GM12878 (cell line): ENCODE measurements at regions not wholly inside any gene's neighbourhood (a gene's known extent, or its start where the extent isn't known, plus 50 kb on each side); places are given as distances from the start of the nearest gene placed in this dataset.
A peak's percentile ranks its signal among the peaks of the same experiment; 100 is the strongest.

Experiments used
- ATF7 ChIP-seq: fragments of 450-650 bp; IDR thresholded peaks from 2 replicates; pipeline ENCODE4 v1.6.1; 2016; ENCODE audit warnings: low read depth, mild to moderate bottlenecking
- BHLHE40 ChIP-seq, 2 experiments: fragments of 450-650 bp in 1 of 2; IDR thresholded peaks; 2 replicates each; pipeline ENCODE4 v1.6.1; 2011 to 2017; ENCODE audit warnings: low read depth in 2 of 2, borderline replicate concordance in 1 of 2, improper control_type of control experiment in 1 of 2, low read length in 1 of 2, mild to moderate bottlenecking in 1 of 2
- EED ChIP-seq: sonication (generic); IDR thresholded peaks from 2 replicates; pipeline ENCODE4 v1.6.1; 2016; ENCODE audit warnings: antibody characterized with exemption, low read depth
- EGR1 ChIP-seq, 2 experiments: IDR thresholded peaks; 1 replicate in 1 of 2; 2 replicates in 1 of 2; pipeline ENCODE4 v1.6.1; 2011 to 2012; ENCODE audit warnings: low read depth in 2 of 2, low read length in 2 of 2, borderline replicate concordance in 1 of 2, mild to moderate bottlenecking in 1 of 2, moderate library complexity in 1 of 2
- EP300 ChIP-seq, 2 experiments: fragments of 150-350 bp in 1 of 2; IDR thresholded peaks; 2 replicates each; pipeline ENCODE4 v1.6.1; 2011 to 2012; ENCODE audit warnings: low read depth in 2 of 2, low read length in 2 of 2, borderline replicate concordance in 1 of 2, improper control_type of control experiment in 1 of 2, inconsistent platforms in 1 of 2; ENCODE audit not compliant: control insufficient read depth in 1 of 2
- ETV6 ChIP-seq, 2 experiments: fragments of 450-650 bp in 1 of 2; IDR thresholded peaks in 1 of 2; conservative IDR thresholded peaks in 1 of 2; 2 replicates each; pipeline ENCODE4 v1.6.1; 2014; ENCODE audit warnings: antibody characterized with exemption in 1 of 2, borderline replicate concordance in 1 of 2, low read depth in 1 of 2, mild to moderate bottlenecking in 1 of 2, moderate library complexity in 1 of 2
- IKZF1 ChIP-seq: fragments of 450-650 bp; conservative IDR thresholded peaks from 2 replicates; pipeline ENCODE4 v1.6.1; 2017; ENCODE audit warnings: antibody characterized with exemption, mild to moderate bottlenecking
- KLF5 ChIP-seq: fragments of 450-650 bp; IDR thresholded peaks from 2 replicates; pipeline ENCODE4 v1.6.1; 2014; ENCODE audit warnings: mild to moderate bottlenecking; ENCODE audit not compliant: partially characterized antibody
- MXI1 ChIP-seq: fragments of 150-350 bp; IDR thresholded peaks from 2 replicates; pipeline ENCODE4 v1.6.1; 2011; ENCODE audit warnings: low read depth, mild to moderate bottlenecking, inconsistent platforms, low read length, improper control_type of control experiment
- NFIC ChIP-seq: IDR thresholded peaks from 2 replicates; pipeline ENCODE4 v1.6.1; 2012; ENCODE audit warnings: low read depth, mild to moderate bottlenecking, inconsistent platforms, low read length, moderate library complexity
- RCOR1 ChIP-seq: conservative IDR thresholded peaks from 2 replicates; pipeline ENCODE4 v1.6.1; 2012; ENCODE audit warnings: low read depth, low read length, improper control_type of control experiment
- RELA ChIP-seq: fragments of 450-650 bp; IDR thresholded peaks from 2 replicates; pipeline ENCODE4 v1.8.0; 2014; ENCODE audit warnings: borderline replicate concordance; ENCODE audit not compliant: partially characterized antibody
- SMAD5 ChIP-seq: IDR thresholded peaks from 2 replicates; pipeline ENCODE4 v1.6.1; 2016; ENCODE audit warnings: antibody characterized with exemption, low read depth
- SMC3 ChIP-seq: IDR thresholded peaks from 2 replicates; pipeline ENCODE4 v1.6.1; 2011; ENCODE audit warnings: low read length, improper control_type of control experiment, borderline replicate concordance
- TAF1 ChIP-seq: IDR thresholded peaks from 2 replicates; pipeline ENCODE4 v1.6.1; 2011; ENCODE audit warnings: mild to moderate bottlenecking, low read depth, low read length, borderline replicate concordance
- WRNIP1 ChIP-seq: IDR thresholded peaks from 2 replicates; pipeline ENCODE4 v1.6.1; 2011; ENCODE audit warnings: low read depth, low read length, improper control_type of control experiment, borderline replicate concordance
- YBX1 ChIP-seq: fragments of 450-650 bp; IDR thresholded peaks from 2 replicates; pipeline ENCODE4 v1.6.1; 2016; ENCODE audit warnings: antibody characterized with exemption
- ZNF217 ChIP-seq: fragments of 450-650 bp; IDR thresholded peaks from 2 replicates; pipeline ENCODE4 v1.6.1; 2017; ENCODE audit warnings: antibody characterized with exemption, mild to moderate bottlenecking
- TF ChIP-seq, protein P1 (sequence below): fragments of 450-650 bp; IDR thresholded peaks from 2 replicates; pipeline ENCODE4 v1.6.1; 2016; ENCODE audit warnings: mild to moderate bottlenecking
- TF ChIP-seq, protein P2 (sequence below): fragments of 450-650 bp; IDR thresholded peaks from 2 replicates; pipeline ENCODE4 v1.6.1; 2016; ENCODE audit warnings: mild to moderate bottlenecking
- TF ChIP-seq, protein P3 (sequence below): fragments of 450-650 bp; IDR thresholded peaks from 2 replicates; pipeline ENCODE4 v1.6.1; 2017; ENCODE audit warnings: mild to moderate bottlenecking, moderate library complexity

DNA sequence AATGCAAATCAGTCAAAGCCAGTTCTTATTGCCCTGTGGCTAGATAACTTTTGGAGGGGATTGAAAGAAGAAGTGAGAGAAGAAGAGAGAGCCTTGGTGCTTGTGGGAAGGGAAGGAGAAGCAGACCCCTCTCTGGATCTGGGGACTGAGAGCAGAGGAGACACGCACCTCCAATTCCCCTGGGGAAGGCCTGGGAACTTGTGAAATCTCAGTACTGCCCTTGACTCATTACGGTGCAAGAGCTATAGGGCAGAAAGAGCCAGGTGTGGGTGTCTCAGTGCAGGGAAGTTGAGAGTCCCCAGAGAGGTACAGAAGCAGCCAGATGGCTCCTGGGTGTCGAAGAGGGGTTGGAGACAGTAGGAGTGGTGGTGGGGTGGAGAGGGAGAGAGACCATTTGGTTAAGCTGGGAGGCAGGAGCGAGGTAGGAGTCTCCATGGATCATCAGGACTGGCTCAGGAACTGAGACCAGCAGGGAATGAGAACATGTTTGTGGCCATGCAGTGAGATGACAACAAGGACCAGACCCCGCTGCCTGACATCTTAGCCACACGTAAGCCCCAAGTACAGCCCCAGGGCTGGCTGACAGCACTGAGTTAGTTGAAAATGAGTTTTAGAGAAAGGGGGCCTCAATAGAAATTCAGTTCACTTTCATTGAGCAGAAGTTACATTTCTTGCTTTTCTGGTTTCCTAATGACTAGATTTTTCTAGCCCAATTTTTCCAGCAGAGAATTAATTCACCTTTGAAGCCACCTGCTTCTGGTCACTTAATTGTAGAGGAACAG, 238.2 kb downstream of the BUB3 start (continued):
- TF ChIP-seq BHLHE40 (IDR thresholded peaks at IDR 0.05; ENCODE audit: borderline replicate concordance in 1 of 2, low read depth in 2 of 2, low read length in 1 of 2) (peak; percentile 44 to 82; a peak in 3 of 4 replicates), SMC3 (peak; percentile 27; the same call in 1 of the 2 replicates), WRNIP1 (no peak), ATF7 (peak; percentile 77; the same call in 1 of the 2 replicates), EP300 (IDR thresholded peaks at IDR 0.05; ENCODE audit: borderline replicate concordance in 1 of 2, control insufficient read depth in 1 of 2, low read depth in 2 of 2, low read length in 2 of 2) (peak; percentile 96), IKZF1 (peak; percentile 99), RCOR1 (0 out of 2 replicates have a peak, but pooled peaks have one; percentile 69), EGR1 (IDR thresholded peaks at IDR 0.05; ENCODE audit: borderline replicate concordance in 1 of 2, low read depth in 2 of 2, low read length in 2 of 2) (peak in 1 of 2 experiments; percentile 72; a peak in 2 of 3 replicates), TAF1 (peak; percentile 8; the same call in 1 of the 2 replicates), RELA (peak; percentile 58), SMAD5 (no peak), ZNF217 (peak; percentile 56), KLF5 (peak; percentile 53), EED (peak; percentile 100), NFIC (no peak), ETV6 (conservative IDR thresholded peaks at IDR 0.05 in 1 of 2, IDR thresholded peaks at IDR 0.05 in 1 of 2; ENCODE audit: borderline replicate concordance in 1 of 2, low read depth in 1 of 2) (peak in 1 of 2 experiments; percentile 77; a peak in 2 of 4 replicates), YBX1 (peak; percentile 93), MXI1 (no peak)
- TF ChIP-seq, protein P1, sequence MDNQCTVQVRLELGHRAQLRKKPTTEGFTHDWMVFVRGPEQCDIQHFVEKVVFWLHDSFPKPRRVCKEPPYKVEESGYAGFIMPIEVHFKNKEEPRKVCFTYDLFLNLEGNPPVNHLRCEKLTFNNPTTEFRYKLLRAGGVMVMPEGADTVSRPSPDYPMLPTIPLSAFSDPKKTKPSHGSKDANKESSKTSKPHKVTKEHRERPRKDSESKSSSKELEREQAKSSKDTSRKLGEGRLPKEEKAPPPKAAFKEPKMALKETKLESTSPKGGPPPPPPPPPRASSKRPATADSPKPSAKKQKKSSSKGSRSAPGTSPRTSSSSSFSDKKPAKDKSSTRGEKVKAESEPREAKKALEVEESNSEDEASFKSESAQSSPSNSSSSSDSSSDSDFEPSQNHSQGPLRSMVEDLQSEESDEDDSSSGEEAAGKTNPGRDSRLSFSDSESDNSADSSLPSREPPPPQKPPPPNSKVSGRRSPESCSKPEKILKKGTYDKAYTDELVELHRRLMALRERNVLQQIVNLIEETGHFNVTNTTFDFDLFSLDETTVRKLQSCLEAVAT = peak; percentile 51
- TF ChIP-seq, protein P2, sequence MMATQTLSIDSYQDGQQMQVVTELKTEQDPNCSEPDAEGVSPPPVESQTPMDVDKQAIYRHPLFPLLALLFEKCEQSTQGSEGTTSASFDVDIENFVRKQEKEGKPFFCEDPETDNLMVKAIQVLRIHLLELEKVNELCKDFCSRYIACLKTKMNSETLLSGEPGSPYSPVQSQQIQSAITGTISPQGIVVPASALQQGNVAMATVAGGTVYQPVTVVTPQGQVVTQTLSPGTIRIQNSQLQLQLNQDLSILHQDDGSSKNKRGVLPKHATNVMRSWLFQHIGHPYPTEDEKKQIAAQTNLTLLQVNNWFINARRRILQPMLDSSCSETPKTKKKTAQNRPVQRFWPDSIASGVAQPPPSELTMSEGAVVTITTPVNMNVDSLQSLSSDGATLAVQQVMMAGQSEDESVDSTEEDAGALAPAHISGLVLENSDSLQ = peak; percentile 41; the same call in 1 of the 2 replicates
- TF ChIP-seq, protein P3, sequence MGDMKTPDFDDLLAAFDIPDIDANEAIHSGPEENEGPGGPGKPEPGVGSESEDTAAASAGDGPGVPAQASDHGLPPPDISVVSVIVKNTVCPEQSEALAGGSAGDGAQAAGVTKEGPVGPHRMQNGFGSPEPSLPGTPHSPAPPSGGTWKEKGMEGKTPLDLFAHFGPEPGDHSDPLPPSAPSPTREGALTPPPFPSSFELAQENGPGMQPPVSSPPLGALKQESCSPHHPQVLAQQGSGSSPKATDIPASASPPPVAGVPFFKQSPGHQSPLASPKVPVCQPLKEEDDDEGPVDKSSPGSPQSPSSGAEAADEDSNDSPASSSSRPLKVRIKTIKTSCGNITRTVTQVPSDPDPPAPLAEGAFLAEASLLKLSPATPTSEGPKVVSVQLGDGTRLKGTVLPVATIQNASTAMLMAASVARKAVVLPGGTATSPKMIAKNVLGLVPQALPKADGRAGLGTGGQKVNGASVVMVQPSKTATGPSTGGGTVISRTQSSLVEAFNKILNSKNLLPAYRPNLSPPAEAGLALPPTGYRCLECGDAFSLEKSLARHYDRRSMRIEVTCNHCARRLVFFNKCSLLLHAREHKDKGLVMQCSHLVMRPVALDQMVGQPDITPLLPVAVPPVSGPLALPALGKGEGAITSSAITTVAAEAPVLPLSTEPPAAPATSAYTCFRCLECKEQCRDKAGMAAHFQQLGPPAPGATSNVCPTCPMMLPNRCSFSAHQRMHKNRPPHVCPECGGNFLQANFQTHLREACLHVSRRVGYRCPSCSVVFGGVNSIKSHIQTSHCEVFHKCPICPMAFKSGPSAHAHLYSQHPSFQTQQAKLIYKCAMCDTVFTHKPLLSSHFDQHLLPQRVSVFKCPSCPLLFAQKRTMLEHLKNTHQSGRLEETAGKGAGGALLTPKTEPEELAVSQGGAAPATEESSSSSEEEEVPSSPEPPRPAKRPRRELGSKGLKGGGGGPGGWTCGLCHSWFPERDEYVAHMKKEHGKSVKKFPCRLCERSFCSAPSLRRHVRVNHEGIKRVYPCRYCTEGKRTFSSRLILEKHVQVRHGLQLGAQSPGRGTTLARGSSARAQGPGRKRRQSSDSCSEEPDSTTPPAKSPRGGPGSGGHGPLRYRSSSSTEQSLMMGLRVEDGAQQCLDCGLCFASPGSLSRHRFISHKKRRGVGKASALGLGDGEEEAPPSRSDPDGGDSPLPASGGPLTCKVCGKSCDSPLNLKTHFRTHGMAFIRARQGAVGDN = peak; percentile 46
